ENCODE measurements at regions not wholly inside any gene's neighbourhood (a gene's known extent, or its start where the extent isn't known, plus 50 kb on each side); places are given as distances from the start of the nearest gene placed in this dataset.

DNA sequence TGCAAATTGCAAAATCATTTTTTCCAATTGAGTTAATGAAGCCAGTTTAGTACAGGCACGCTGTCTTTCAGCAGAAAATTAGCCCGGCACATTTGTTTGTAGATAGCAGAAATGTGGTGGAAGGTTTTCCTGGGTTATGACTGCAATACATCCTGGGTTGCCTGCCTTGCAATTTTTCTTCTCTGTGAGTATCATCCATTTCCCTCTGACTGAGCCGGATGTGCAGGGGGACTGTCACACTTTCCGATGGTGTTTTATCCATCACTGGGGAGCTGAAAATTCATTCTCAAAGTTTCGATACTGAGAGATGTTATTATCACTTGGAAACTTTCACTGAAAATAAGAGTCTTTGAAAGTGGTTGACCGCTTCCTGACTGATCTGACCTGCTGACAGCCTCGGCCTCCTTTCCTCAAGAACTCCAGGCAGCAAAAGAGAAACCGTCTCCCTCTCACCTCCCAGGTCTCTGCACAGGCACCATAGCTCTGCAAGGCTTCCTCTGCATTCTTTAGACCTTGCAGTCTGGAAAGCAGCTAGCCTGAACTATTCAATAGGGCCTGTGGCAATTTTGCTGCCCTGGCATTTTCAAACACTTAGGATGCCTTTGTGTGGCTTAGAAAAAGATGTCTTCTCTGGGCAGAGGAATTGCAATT is 320.8 kb upstream of the NRP1 start:
- no peak for TF ChIP-seq POLR2A (IDR thresholded peaks at IDR 0.05)
- TF ChIP-seq, protein P1, sequence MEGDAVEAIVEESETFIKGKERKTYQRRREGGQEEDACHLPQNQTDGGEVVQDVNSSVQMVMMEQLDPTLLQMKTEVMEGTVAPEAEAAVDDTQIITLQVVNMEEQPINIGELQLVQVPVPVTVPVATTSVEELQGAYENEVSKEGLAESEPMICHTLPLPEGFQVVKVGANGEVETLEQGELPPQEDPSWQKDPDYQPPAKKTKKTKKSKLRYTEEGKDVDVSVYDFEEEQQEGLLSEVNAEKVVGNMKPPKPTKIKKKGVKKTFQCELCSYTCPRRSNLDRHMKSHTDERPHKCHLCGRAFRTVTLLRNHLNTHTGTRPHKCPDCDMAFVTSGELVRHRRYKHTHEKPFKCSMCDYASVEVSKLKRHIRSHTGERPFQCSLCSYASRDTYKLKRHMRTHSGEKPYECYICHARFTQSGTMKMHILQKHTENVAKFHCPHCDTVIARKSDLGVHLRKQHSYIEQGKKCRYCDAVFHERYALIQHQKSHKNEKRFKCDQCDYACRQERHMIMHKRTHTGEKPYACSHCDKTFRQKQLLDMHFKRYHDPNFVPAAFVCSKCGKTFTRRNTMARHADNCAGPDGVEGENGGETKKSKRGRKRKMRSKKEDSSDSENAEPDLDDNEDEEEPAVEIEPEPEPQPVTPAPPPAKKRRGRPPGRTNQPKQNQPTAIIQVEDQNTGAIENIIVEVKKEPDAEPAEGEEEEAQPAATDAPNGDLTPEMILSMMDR (IDR thresholded peaks at IDR 0.05): no peak

Data from stomach (tissue), 4 donors.